Natural killer cell (primary cell): ENCODE measurements at regions not wholly inside any gene's neighbourhood (a gene's known extent, or its start where the extent isn't known, plus 50 kb on each side); places are given as distances from the start of the nearest gene placed in this dataset.

Source experiments
- ATAC-seq, 3 donors: fragments of 150-1000 bp in 2 of 3; fragments of 200-7000 bp in 1 of 3; cut with Tn5 transposase; 1 replicate in 1 of 3; 2 replicates in 2 of 3; pipeline ENCODE4 v1.10.0; 2021; ENCODE audit warnings: mild to moderate bottlenecking in 2 of 3, moderate library complexity in 2 of 3
- DNase-seq, 2 donors: peaks; one replicate each; pipeline versions ENCODE4 v3.0.0 to v3.0.0-alpha.2; 2013 to 2021; ENCODE audit warnings: mixed read lengths in 1 of 2
- H3K27ac ChIP-seq: one replicate; pipeline ENCODE4 v1.5.1; 2013; ENCODE audit warnings: mild to moderate bottlenecking, low read length
- H3K27me3 ChIP-seq: one replicate; pipeline ENCODE4 v1.6.1; 2013; ENCODE audit warnings: low read length; ENCODE audit not compliant: control insufficient read depth, insufficient read depth
- H3K36me3 ChIP-seq: one replicate; pipeline ENCODE4 v1.6.1; 2013; ENCODE audit warnings: low read length; ENCODE audit not compliant: control insufficient read depth, insufficient read depth
- H3K4me1 ChIP-seq: one replicate; pipeline ENCODE4 v1.6.1; 2013; ENCODE audit warnings: low read length; ENCODE audit not compliant: control insufficient read depth, insufficient read depth
- H3K4me3 ChIP-seq: one replicate; pipeline ENCODE4 v1.5.1; 2013; ENCODE audit warnings: low read length
- H3K9me3 ChIP-seq: one replicate; pipeline ENCODE4 v1.6.1; 2013; ENCODE audit warnings: low read length; ENCODE audit not compliant: control insufficient read depth, insufficient read depth
- H3K27ac Mint-ChIP-seq, 2 donors: one replicate each; pipeline ENCODE4 v1.8.0; 2022; ENCODE audit warnings: mild to moderate bottlenecking in 2 of 2, mixed read lengths in 2 of 2, moderate library complexity in 1 of 2
- H3K27me3 Mint-ChIP-seq, 2 donors: one replicate each; pipeline ENCODE4 v1.8.0; 2022; ENCODE audit warnings: low read depth in 2 of 2, mixed read lengths in 2 of 2
- H3K36me3 Mint-ChIP-seq: one replicate; pipeline ENCODE4 v1.8.0; 2022; ENCODE audit warnings: mixed read lengths
- H3K4me1 Mint-ChIP-seq, 2 donors: one replicate each; pipeline ENCODE4 v1.8.0; 2022; ENCODE audit warnings: mixed read lengths in 2 of 2
- H3K4me3 Mint-ChIP-seq: one replicate; pipeline ENCODE4 v1.8.0; 2022; ENCODE audit warnings: mild to moderate bottlenecking, moderate library complexity, mixed read lengths
- H3K9me3 Mint-ChIP-seq, 2 donors: one replicate each; pipeline ENCODE4 v1.8.0; 2022; ENCODE audit warnings: mixed read lengths in 2 of 2
- WGBS: methylation state at CpG from one replicate; pipeline ENCODE4 v1.1.7; 2013; ENCODE audit warnings: missing lambda C conversion rate; ENCODE audit not compliant: insufficient coverage; 5-methylcytosine and 5-hydroxymethylcytosine counted together
- intact Hi-C: fragments of 100-400 bp; cut with micrococcal nuclease; formaldehyde crosslinking; loops from one replicate; pipeline ENCODE4 v1.14.2; 2022
- TF ChIP-seq, protein P1 (sequence below): fragments of 200-600 bp; IDR thresholded peaks from one replicate; pipeline ENCODE4 v1.8.0; 2022; ENCODE audit warnings: antibody characterized with exemption

- Histone ChIP-seq H3K36me3 (no peaks in the 10 kb centered on the region), H3K4me3 (no peak overlapping the region), H3K27me3 (no peaks in the 10 kb centered on the region), H3K9me3 (no peaks in the 10 kb centered on the region), H3K27ac (no peak overlapping the region), H3K4me1 (no peaks in the 10 kb centered on the region)
- TF ChIP-seq, protein P1, sequence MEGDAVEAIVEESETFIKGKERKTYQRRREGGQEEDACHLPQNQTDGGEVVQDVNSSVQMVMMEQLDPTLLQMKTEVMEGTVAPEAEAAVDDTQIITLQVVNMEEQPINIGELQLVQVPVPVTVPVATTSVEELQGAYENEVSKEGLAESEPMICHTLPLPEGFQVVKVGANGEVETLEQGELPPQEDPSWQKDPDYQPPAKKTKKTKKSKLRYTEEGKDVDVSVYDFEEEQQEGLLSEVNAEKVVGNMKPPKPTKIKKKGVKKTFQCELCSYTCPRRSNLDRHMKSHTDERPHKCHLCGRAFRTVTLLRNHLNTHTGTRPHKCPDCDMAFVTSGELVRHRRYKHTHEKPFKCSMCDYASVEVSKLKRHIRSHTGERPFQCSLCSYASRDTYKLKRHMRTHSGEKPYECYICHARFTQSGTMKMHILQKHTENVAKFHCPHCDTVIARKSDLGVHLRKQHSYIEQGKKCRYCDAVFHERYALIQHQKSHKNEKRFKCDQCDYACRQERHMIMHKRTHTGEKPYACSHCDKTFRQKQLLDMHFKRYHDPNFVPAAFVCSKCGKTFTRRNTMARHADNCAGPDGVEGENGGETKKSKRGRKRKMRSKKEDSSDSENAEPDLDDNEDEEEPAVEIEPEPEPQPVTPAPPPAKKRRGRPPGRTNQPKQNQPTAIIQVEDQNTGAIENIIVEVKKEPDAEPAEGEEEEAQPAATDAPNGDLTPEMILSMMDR = no peak
- Mint-ChIP-seq H3K9me3 (peaks cover 15 to 21% of the 10 kb centered on the region in 2 donors), H3K4me3 (no peak overlapping the region), H3K36me3 (no peaks in the 10 kb centered on the region), H3K27me3 (no peaks in the 10 kb centered on the region), H3K4me1 (no peaks in the 10 kb centered on the region), H3K27ac (no peak overlapping the region)
- WGBS = 47% methylated on average over 3 of the region's 3 CpGs
- ATAC-seq (no peak), DNase-seq (no peak)
- intact Hi-C loops = no loop called here
These were observed 895.9 kb downstream of the TLE4 start for GRCh38 chr9:80467632-80468031.

GRCh38 chr9:80465556-80465955, 893.8 kb downstream of the TLE4 start:
- no peak overlapping the region for H3K4me3 ChIP-seq
- whole genome bisulfite sequencing = no CpG with 5 or more reads among the region's 3 CpGs
- Mint-ChIP-seq H3K9me3 (peaks cover 9 to 17% of the 10 kb centered on the region in 2 donors), H3K27ac (no peak overlapping the region), H3K4me1 (no peaks in the 10 kb centered on the region), H3K4me3 (no peak overlapping the region), H3K36me3 (no peaks in the 10 kb centered on the region), H3K27me3 (no peaks in the 10 kb centered on the region)
- no peak for ATAC-seq
- TF ChIP-seq, protein P1 = no peak
- no peak for DNase-seq
- no peaks in the 10 kb centered on the region for H3K36me3 ChIP-seq
- intact Hi-C loops = no loop called here
- H3K9me3 ChIP-seq = no peaks in the 10 kb centered on the region
- H3K27ac ChIP-seq = no peak overlapping the region
- no peaks in the 10 kb centered on the region for H3K27me3 ChIP-seq
- H3K4me1 ChIP-seq = no peaks in the 10 kb centered on the region

DNA sequence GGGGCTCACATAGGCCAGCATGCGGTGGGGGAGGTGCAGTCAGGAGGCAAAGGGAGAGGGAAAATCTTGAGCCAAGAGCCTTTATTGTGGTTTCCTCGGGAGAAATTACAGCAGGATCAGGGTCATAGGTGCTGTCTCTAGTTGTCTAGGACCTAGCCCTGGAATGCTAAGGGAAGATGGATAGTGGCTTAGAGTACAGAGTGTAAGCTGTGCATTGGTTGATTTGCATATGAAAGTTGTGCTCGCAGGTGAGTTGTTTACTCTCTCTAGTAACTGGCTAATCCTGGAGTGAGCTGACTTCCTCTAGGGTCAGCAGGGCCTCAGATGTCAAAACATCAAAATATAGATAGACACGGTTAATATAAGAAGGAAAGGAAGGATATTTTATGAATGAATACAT, 877.7 kb downstream of the TLE4 start:
- WGBS = 55% methylated on average over 4 of the region's 4 CpGs

GRCh38 chr9:80448996-80449395, 877.2 kb downstream of the TLE4 start:
- no peaks in the 10 kb centered on the region for H3K27me3 ChIP-seq
- ATAC-seq = no peak
- Mint-ChIP-seq H3K36me3 (no peaks in the 10 kb centered on the region), H3K27me3 (no peaks in the 10 kb centered on the region), H3K4me1 (no peaks in the 10 kb centered on the region), H3K9me3 (peaks cover 20 to 26% of the 10 kb centered on the region in 2 donors), H3K27ac (no peak overlapping the region), H3K4me3 (no peak overlapping the region)
- H3K9me3 ChIP-seq = peaks cover 6% of the 10 kb centered on the region
- WGBS = 33% methylated on average over 1 of the region's 2 CpGs
- no peak overlapping the region for H3K4me3 ChIP-seq
- no peaks in the 10 kb centered on the region for H3K36me3 ChIP-seq
- TF ChIP-seq, protein P1 = no peak
- no peaks in the 10 kb centered on the region for H3K4me1 ChIP-seq
- no peak overlapping the region for H3K27ac ChIP-seq
- intact Hi-C loops = no loop called here
- DNase-seq = no peak

More for the DNA sequence above, 877.7 kb downstream of the TLE4 start:
- TF ChIP-seq, protein P1 = no peak
- peaks cover 23 to 26% of the 10 kb centered on the region in 2 donors for H3K9me3 Mint-ChIP-seq
- Histone ChIP-seq H3K9me3 (peaks cover 6% of the 10 kb centered on the region), H3K27ac (no peak overlapping the region), H3K27me3 (no peaks in the 10 kb centered on the region), H3K36me3 (no peaks in the 10 kb centered on the region), H3K4me1 (no peaks in the 10 kb centered on the region), H3K4me3 (no peak overlapping the region)
- intact Hi-C loops = no loop called here
- no peaks in the 10 kb centered on the region for H3K27me3 Mint-ChIP-seq
- no peak overlapping the region for H3K4me3 Mint-ChIP-seq
- no peak for DNase-seq
- no peak for ATAC-seq
- no peaks in the 10 kb centered on the region for H3K4me1 Mint-ChIP-seq
- no peaks in the 10 kb centered on the region for H3K36me3 Mint-ChIP-seq
- no peak overlapping the region for H3K27ac Mint-ChIP-seq
